ENCODE measurements at regions not wholly inside any gene's neighbourhood (a gene's known extent, or its start where the extent isn't known, plus 50 kb on each side); places are given as distances from the start of the nearest gene placed in this dataset.

GRCh38 chr2:16315908-16316307 lies 349.7 kb downstream of the CYRIA start:
- Histone ChIP-seq H3F3A (ENCODE audit: insufficient read depth, low read length, poor library complexity, severe bottlenecking) (no peaks in the 10 kb centered on the region), H3K9me3 (ENCODE audit: low read length) (no peaks in the 10 kb centered on the region), H4K20me1 (ENCODE audit: insufficient read depth) (no peaks in the 10 kb centered on the region), H3K9ac (ENCODE audit: low read length) (no peak overlapping the region), H3K27ac (ENCODE audit: low read length) (no peak overlapping the region), H3K79me2 (replicated peaks; ENCODE audit: insufficient read depth, low read length) (no peaks in the 10 kb centered on the region), H3K9me2 (ENCODE audit: insufficient read depth, low read length) (no peaks in the 10 kb centered on the region), H3K4me2 (ENCODE audit: low read length) (no peak overlapping the region), H3K36me3 (ENCODE audit: insufficient read depth, low read length) (no peaks in the 10 kb centered on the region), H3K27me3 (ENCODE audit: insufficient read depth, low read depth, low read length) (no peaks in the 10 kb centered on the region), H3K4me3 (ENCODE audit: low read length) (no peak overlapping the region), H2AFZ (ENCODE audit: low read depth, low read length) (no peak overlapping the region)
- no peak for TF ChIP-seq POLR2AphosphoS5 (IDR thresholded peaks at IDR 0.05)
- TF ChIP-seq RAD21 (conservative IDR thresholded peaks at IDR 0.05), result no peak
- TF ChIP-seq EZH2 (IDR thresholded peaks at IDR 0.05; ENCODE audit: borderline replicate concordance, insufficient read depth, low read length, poor library complexity, severe bottlenecking), result no peak
- no peak for TF ChIP-seq TAF1 (IDR thresholded peaks at IDR 0.05; ENCODE audit: low read depth)
- no peak for TF ChIP-seq SMC3 (conservative IDR thresholded peaks at IDR 0.05; ENCODE audit: poor library complexity)
- TF ChIP-seq MXI1 (conservative IDR thresholded peaks at IDR 0.05; ENCODE audit: poor library complexity, severe bottlenecking), result no peak
- no peak for TF ChIP-seq EP300 (conservative IDR thresholded peaks at IDR 0.05; ENCODE audit: poor library complexity, severe bottlenecking)

GRCh38 chr2:16315458-16315835 lies 350.2 kb downstream of the CYRIA start:
- Histone ChIP-seq H3K9ac (ENCODE audit: low read length) (no peak overlapping the region), H3K79me2 (replicated peaks; ENCODE audit: insufficient read depth, low read length) (no peaks in the 10 kb centered on the region), H3F3A (ENCODE audit: insufficient read depth, low read length, poor library complexity, severe bottlenecking) (no peaks in the 10 kb centered on the region), H3K4me2 (ENCODE audit: low read length) (no peak overlapping the region), H3K27me3 (ENCODE audit: insufficient read depth, low read depth, low read length) (no peaks in the 10 kb centered on the region), H3K36me3 (ENCODE audit: insufficient read depth, low read length) (no peaks in the 10 kb centered on the region), H3K27ac (ENCODE audit: low read length) (no peak overlapping the region), H3K9me2 (ENCODE audit: insufficient read depth, low read length) (no peaks in the 10 kb centered on the region), H3K9me3 (ENCODE audit: low read length) (no peaks in the 10 kb centered on the region), H2AFZ (ENCODE audit: low read depth, low read length) (no peak overlapping the region), H4K20me1 (ENCODE audit: insufficient read depth) (no peaks in the 10 kb centered on the region), H3K4me3 (ENCODE audit: low read length) (no peak overlapping the region)
- TF ChIP-seq SMC3 (conservative IDR thresholded peaks at IDR 0.05; ENCODE audit: poor library complexity), result no peak

- no peak overlapping the region for H3K9ac ChIP-seq (ENCODE audit: low read length)
- H3K79me2 ChIP-seq (replicated peaks; ENCODE audit: insufficient read depth, low read length), result no peaks in the 10 kb centered on the region
- no peaks in the 10 kb centered on the region for H3K36me3 ChIP-seq (ENCODE audit: insufficient read depth, low read length)
- no peak overlapping the region for H2AFZ ChIP-seq (ENCODE audit: low read depth, low read length)
- H3K9me2 ChIP-seq (ENCODE audit: insufficient read depth, low read length), result no peaks in the 10 kb centered on the region
- no peaks in the 10 kb centered on the region for H3K9me3 ChIP-seq (ENCODE audit: low read length)
- no peaks in the 10 kb centered on the region for H3K27me3 ChIP-seq (ENCODE audit: insufficient read depth, low read depth, low read length)
- H4K20me1 ChIP-seq (ENCODE audit: insufficient read depth), result no peaks in the 10 kb centered on the region
- H3K4me3 ChIP-seq (ENCODE audit: low read length), result no peak overlapping the region
- H3F3A ChIP-seq (ENCODE audit: insufficient read depth, low read length, poor library complexity, severe bottlenecking), result no peaks in the 10 kb centered on the region
- no peak overlapping the region for H3K4me2 ChIP-seq (ENCODE audit: low read length)
- H3K27ac ChIP-seq (ENCODE audit: low read length), result no peak overlapping the region
- TF ChIP-seq RAD21 (conservative IDR thresholded peaks at IDR 0.05), result no peak
- no peak for TF ChIP-seq POLR2AphosphoS5 (IDR thresholded peaks at IDR 0.05)
- TF ChIP-seq SMC3 (conservative IDR thresholded peaks at IDR 0.05; ENCODE audit: poor library complexity), result no peak
- no peak for TF ChIP-seq EP300 (conservative IDR thresholded peaks at IDR 0.05; ENCODE audit: poor library complexity, severe bottlenecking)
- TF ChIP-seq TAF1 (IDR thresholded peaks at IDR 0.05; ENCODE audit: low read depth), result no peak
- TF ChIP-seq REST (IDR thresholded peaks at IDR 0.05; ENCODE audit: borderline replicate concordance), result no peak
- no peak for TF ChIP-seq EZH2 (IDR thresholded peaks at IDR 0.05; ENCODE audit: borderline replicate concordance, insufficient read depth, low read length, poor library complexity, severe bottlenecking)
- no peak for TF ChIP-seq CTCF (IDR thresholded peaks at IDR 0.05; ENCODE audit: poor library complexity, severe bottlenecking)
- no peak for TF ChIP-seq MXI1 (conservative IDR thresholded peaks at IDR 0.05; ENCODE audit: poor library complexity, severe bottlenecking)
Measured at GRCh38 chr2:16314691-16315457, 350.8 kb downstream of the CYRIA start.
